IMR-90 (cell line): ENCODE measurements at regions not wholly inside any gene's neighbourhood (a gene's known extent, or its start where the extent isn't known, plus 50 kb on each side); places are given as distances from the start of the nearest gene placed in this dataset.

Experiments used
- ATAC-seq: fragments of 200-7000 bp; cut with Tn5 transposase; 2 replicates; pipeline ENCODE4 v1.9.1; 2020; ENCODE audit warnings: low read depth, mild to moderate bottlenecking, moderate library complexity
- BruUV-seq: library from RNA; stranded (reverse); fragments of 400-500 nt; replicated peaks from 2 replicates; lab custom pipeline; 2021; lab: Mats Ljungman, UMichigan
- CTCF ChIA-PET: fragments of 300-600 bp; formaldehyde crosslinking; extraction: SDS; loops from one replicate; lab custom pipeline; 2021; ENCODE audit warnings: antibody characterized with exemption; lab: Yijun Ruan, JAX
- POLR2A ChIA-PET: fragments of 300-600 bp; sonication (Branson Sonifier 250); formaldehyde crosslinking; loops from one replicate; lab custom pipeline; 2022; ENCODE audit warnings: antibody characterized with exemption; ENCODE audit not compliant: unreplicated experiment; lab: Charles Lee
- DNase-seq: peaks from one replicate; pipeline ENCODE4 v3.0.0; 2013
- H2AFZ ChIP-seq: replicated peaks from 2 replicates; pipeline ENCODE3; 2013; ENCODE audit warnings: low read length, mild to moderate bottlenecking; ENCODE audit not compliant: poor library complexity
- H2AK5ac ChIP-seq: 2 replicates; pipeline ENCODE4 v1.6.1; 2013; ENCODE audit warnings: low read depth, low read length, inconsistent platforms
- H2AK9ac ChIP-seq: replicated peaks from 2 replicates; pipeline ENCODE3; 2013; ENCODE audit warnings: mild to moderate bottlenecking, low read depth, low read length, moderate library complexity; ENCODE audit not compliant: poor library complexity
- H2BK120ac ChIP-seq: 2 replicates; pipeline ENCODE4 v1.6.1; 2013; ENCODE audit warnings: low read depth, low read length, inconsistent platforms
- H2BK15ac ChIP-seq: 3 replicates; pipeline ENCODE4 v1.6.1; 2013; ENCODE audit warnings: low read depth, low read length, inconsistent platforms
- H2BK20ac ChIP-seq: 2 replicates; pipeline ENCODE4 v1.6.1; 2013; ENCODE audit warnings: low read depth, mild to moderate bottlenecking, inconsistent platforms, low read length, moderate library complexity
- H2BK5ac ChIP-seq: 2 replicates; pipeline ENCODE4 v1.6.1; 2013; ENCODE audit warnings: mild to moderate bottlenecking, low read depth, low read length, inconsistent platforms; ENCODE audit not compliant: poor library complexity, severe bottlenecking
- H3K14ac ChIP-seq: replicated peaks from 2 replicates; pipeline ENCODE4 v1.6.1; 2013; ENCODE audit warnings: low read depth, low read length, inconsistent platforms
- H3K18ac ChIP-seq: 2 replicates; pipeline ENCODE4 v1.6.1; 2013; ENCODE audit warnings: low read depth, low read length, control low read depth
- H3K23ac ChIP-seq: 2 replicates; pipeline ENCODE4 v1.6.1; 2013; ENCODE audit warnings: low read depth, low read length, inconsistent platforms
- H3K27ac ChIP-seq: 2 replicates; pipeline ENCODE4 v1.5.1; 2013; ENCODE audit warnings: mild to moderate bottlenecking, control low read depth, low read length; ENCODE audit not compliant: insufficient read depth
- H3K27me3 ChIP-seq: 2 replicates; pipeline ENCODE4 v1.6.1; 2013; ENCODE audit warnings: low read length; ENCODE audit not compliant: control insufficient read depth, insufficient read depth
- H3K36me3 ChIP-seq: 2 replicates; pipeline ENCODE4 v1.6.1; 2013; ENCODE audit warnings: low read length, mixed read lengths; ENCODE audit not compliant: control insufficient read depth, insufficient read depth
- H3K4ac ChIP-seq: 2 replicates; pipeline ENCODE4 v1.6.1; 2013; ENCODE audit warnings: low read depth, low read length, inconsistent platforms
- H3K4me1 ChIP-seq: 2 replicates; pipeline ENCODE4 v1.6.1; 2013; ENCODE audit warnings: low read length, mixed read lengths; ENCODE audit not compliant: control insufficient read depth, insufficient read depth
- H3K4me2 ChIP-seq: 2 replicates; pipeline ENCODE4 v1.6.1; 2013; ENCODE audit warnings: low read depth, mild to moderate bottlenecking, control low read depth, low read length, moderate library complexity
- H3K4me3 ChIP-seq: 2 replicates; pipeline ENCODE4 v1.5.1; 2013; ENCODE audit warnings: low read depth, mild to moderate bottlenecking, control low read depth, low read length, moderate library complexity; ENCODE audit not compliant: insufficient read depth
- H3K56ac ChIP-seq: 2 replicates; pipeline ENCODE4 v1.6.1; 2013; ENCODE audit warnings: low read length, inconsistent platforms; ENCODE audit not compliant: insufficient read depth; ENCODE audit errors: extremely low read depth
- H3K79me1 ChIP-seq, 2 experiments: 2 replicates each; pipeline ENCODE4 v1.6.1; 2013; ENCODE audit warnings: low read length in 2 of 2, inconsistent platforms in 1 of 2, low read depth in 1 of 2
- H3K9ac ChIP-seq: 2 replicates; pipeline ENCODE4 v1.6.1; 2013; ENCODE audit warnings: low read depth, low read length, control low read depth
- H3K9me1 ChIP-seq: 2 replicates; pipeline ENCODE4 v1.6.1; 2013; ENCODE audit warnings: low read length, inconsistent platforms; ENCODE audit not compliant: insufficient read depth
- H3K9me3 ChIP-seq: 2 replicates; pipeline ENCODE4 v1.6.1; 2013; ENCODE audit warnings: low read length; ENCODE audit not compliant: control insufficient read depth, insufficient read depth
- H4K20me1 ChIP-seq: 2 replicates; pipeline ENCODE4 v1.6.1; 2013; ENCODE audit warnings: low read length, inconsistent platforms; ENCODE audit not compliant: insufficient read depth
- H4K5ac ChIP-seq: 2 replicates; pipeline ENCODE4 v1.6.1; 2013; ENCODE audit warnings: mild to moderate bottlenecking, low read depth, low read length, control low read depth
- H4K8ac ChIP-seq, 2 experiments: 2 replicates each; pipeline ENCODE4 v1.6.1; 2013; ENCODE audit warnings: low read depth in 2 of 2, low read length in 2 of 2, control low read depth in 1 of 2, inconsistent platforms in 1 of 2
- H4K91ac ChIP-seq: 2 replicates; pipeline ENCODE4 v1.6.1; 2013; ENCODE audit warnings: low read depth, low read length, inconsistent platforms; ENCODE audit not compliant: insufficient read depth
- BHLHE40 ChIP-seq: fragments of 150-350 bp; IDR thresholded peaks from 2 replicates; pipeline ENCODE4 v1.6.1; 2016; ENCODE audit warnings: mild to moderate bottlenecking, low read depth, low read length
- CEBPB ChIP-seq: IDR thresholded peaks from 2 replicates; pipeline ENCODE4 v1.6.1; 2012; ENCODE audit warnings: low read depth, low read length, improper control_type of control experiment
- CHD1 ChIP-seq: IDR thresholded peaks from 2 replicates; pipeline ENCODE4 v1.6.1; 2012; ENCODE audit warnings: low read depth, low read length, improper control_type of control experiment
- CTCF ChIP-seq: conservative IDR thresholded peaks from 2 replicates; pipeline ENCODE4 v1.5.1; 2012; ENCODE audit warnings: mild to moderate bottlenecking, low read depth, low read length, improper control_type of control experiment
- FOS ChIP-seq: fragments of 150-350 bp; IDR thresholded peaks from 2 replicates; pipeline ENCODE4 v1.6.1; 2016; ENCODE audit warnings: low read depth, low read length
- MAFK ChIP-seq: IDR thresholded peaks from 2 replicates; pipeline ENCODE4 v1.6.1; 2012; ENCODE audit warnings: low read depth, low read length, improper control_type of control experiment
- MAZ ChIP-seq: IDR thresholded peaks from 2 replicates; pipeline ENCODE4 v1.6.1; 2012; ENCODE audit warnings: low read depth, mild to moderate bottlenecking, low read length, improper control_type of control experiment, moderate library complexity, borderline replicate concordance
- MXI1 ChIP-seq: IDR thresholded peaks from 2 replicates; pipeline ENCODE4 v1.6.1; 2012; ENCODE audit warnings: low read depth, mild to moderate bottlenecking, low read length, moderate library complexity, borderline replicate concordance
- NFE2L2 ChIP-seq: fragments of 150-350 bp; IDR thresholded peaks from 2 replicates; pipeline ENCODE4 v1.6.1; 2016; ENCODE audit warnings: low read depth, mild to moderate bottlenecking, low read length
- POLR2A ChIP-seq: IDR thresholded peaks from 2 replicates; pipeline ENCODE4 v1.6.1; 2012; ENCODE audit warnings: mild to moderate bottlenecking, low read depth, low read length
- RAD21 ChIP-seq: IDR thresholded peaks from 2 replicates; pipeline ENCODE4 v1.6.1; 2012; ENCODE audit warnings: low read length, improper control_type of control experiment
- RCOR1 ChIP-seq: IDR thresholded peaks from 2 replicates; pipeline ENCODE4 v1.6.1; 2012; ENCODE audit warnings: mild to moderate bottlenecking, low read length, improper control_type of control experiment; ENCODE audit not compliant: insufficient replicate concordance
- RFX5 ChIP-seq: IDR thresholded peaks from 2 replicates; pipeline ENCODE4 v1.8.0; 2012; ENCODE audit warnings: low read depth, mild to moderate bottlenecking, low read length, moderate library complexity
- SMC3 ChIP-seq: fragments of 150-350 bp; IDR thresholded peaks from 2 replicates; pipeline ENCODE4 v1.6.1; 2016; ENCODE audit warnings: low read depth, mild to moderate bottlenecking, antibody characterized with exemption, low read length, moderate library complexity
- WGBS, 2 experiments: methylation state at CpG; one replicate each; pipeline versions ENCODE4 v1.1.5 to v1.1.7; 2013; ENCODE audit warnings: missing lambda C conversion rate in 2 of 2; ENCODE audit not compliant: insufficient read length in 1 of 2; ENCODE audit errors: extremely low coverage in 2 of 2; 5-methylcytosine and 5-hydroxymethylcytosine counted together
- dilution Hi-C: fragments of 300-500 bp; cut with HindIII; formaldehyde crosslinking; loops from one replicate; pipeline ENCODE4 v1.14.3; 2018; ENCODE audit warnings: low sequenced_read_pairs; ENCODE audit not compliant: unreplicated experiment
- in situ Hi-C: fragments of 300-500 bp; cut with MboI; formaldehyde crosslinking; loops from 3 replicates; pipeline ENCODE4 v1.14.3; 2019; ENCODE audit warnings: low sequenced_read_pairs, inconsistent platforms, mixed read lengths
- intact Hi-C: fragments of 100-400 bp; cut with micrococcal nuclease; formaldehyde crosslinking; loops from 2 replicates; pipeline ENCODE4 v1.10.0; 2022
- TF ChIP-seq, protein P1 (sequence below): fragments of 150-350 bp; IDR thresholded peaks from 2 replicates; pipeline ENCODE4 v1.6.1; 2016; ENCODE audit warnings: low read depth, mild to moderate bottlenecking, low read length, moderate library complexity, borderline replicate concordance
- TF ChIP-seq, protein P2 (sequence below): fragments of 150-350 bp; IDR thresholded peaks from 2 replicates; pipeline ENCODE4 v1.6.1; 2017; ENCODE audit warnings: mild to moderate bottlenecking, antibody characterized with exemption, low read length, low read depth

DNA sequence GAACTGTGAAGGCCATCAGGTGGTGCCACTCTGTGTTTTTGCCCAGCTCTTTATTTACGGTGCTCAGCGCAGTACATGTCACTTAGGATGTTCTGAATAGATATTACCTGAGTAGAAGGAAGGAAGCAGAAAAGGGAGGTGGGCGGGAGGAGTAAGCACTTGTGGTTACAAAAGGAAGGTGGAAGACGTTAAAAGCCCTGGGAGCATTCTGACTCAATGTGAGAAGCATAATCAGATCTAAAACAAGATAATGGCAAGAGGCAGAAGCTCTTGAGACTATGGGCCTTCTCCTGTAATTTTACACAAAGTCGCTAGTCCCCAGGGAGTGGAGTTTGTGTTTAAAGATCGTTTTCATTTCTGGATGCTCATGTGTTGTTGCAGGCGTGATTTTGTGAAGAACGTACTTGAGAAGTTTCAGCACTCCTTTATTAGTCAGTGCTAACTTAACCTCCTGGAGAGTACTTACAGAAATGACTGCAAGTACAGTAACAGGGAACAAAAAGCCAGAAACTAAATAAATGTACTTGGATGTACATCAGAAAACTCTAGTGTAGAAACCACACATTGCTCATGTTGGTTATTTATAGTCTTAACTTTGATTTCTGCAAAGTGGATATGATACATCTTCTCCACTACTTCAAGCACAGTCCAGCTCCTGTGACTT lies 1523.5 kb downstream of the AACS start:
- Histone ChIP-seq H3K4ac (no peak overlapping the region), H3K23ac (no peak overlapping the region), H3K9me1 (no peaks in the 10 kb centered on the region), H4K20me1 (no peaks in the 10 kb centered on the region), H3K9me3 (peaks cover 22% of the 10 kb centered on the region), H3K14ac (no peak overlapping the region), H3K79me1 (no peaks in the 10 kb centered on the region), H2BK120ac (no peak overlapping the region), H4K8ac (no peak overlapping the region), H2BK20ac (no peak overlapping the region), H3K4me2 (no peak overlapping the region), H2AK9ac (no peak overlapping the region), H3K27ac (no peak overlapping the region), H3K56ac (no peak overlapping the region), H2AK5ac (no peak overlapping the region), H3K4me3 (no peak overlapping the region), H3K18ac (no peak overlapping the region), H2BK5ac (no peak overlapping the region), H3K36me3 (no peaks in the 10 kb centered on the region), H2AFZ (no peak overlapping the region), H3K4me1 (no peaks in the 10 kb centered on the region), H4K5ac (no peak overlapping the region), H2BK15ac (no peak overlapping the region), H4K91ac (no peak overlapping the region), H3K27me3 (no peaks in the 10 kb centered on the region), H3K9ac (no peak overlapping the region)
- no peak for DNase-seq
- ChIA-PET POLR2A (no interaction called here), CTCF (no interaction called here)
- no TSS peak for BruUV-seq
- TF ChIP-seq POLR2A (no peak), CTCF (no peak), FOS (no peak), MXI1 (no peak), RAD21 (no peak), CHD1 (no peak), BHLHE40 (no peak), NFE2L2 (no peak), RFX5 (no peak), MAFK (no peak), SMC3 (no peak), CEBPB (no peak), RCOR1 (no peak), MAZ (no peak)
- TF ChIP-seq, protein P1, sequence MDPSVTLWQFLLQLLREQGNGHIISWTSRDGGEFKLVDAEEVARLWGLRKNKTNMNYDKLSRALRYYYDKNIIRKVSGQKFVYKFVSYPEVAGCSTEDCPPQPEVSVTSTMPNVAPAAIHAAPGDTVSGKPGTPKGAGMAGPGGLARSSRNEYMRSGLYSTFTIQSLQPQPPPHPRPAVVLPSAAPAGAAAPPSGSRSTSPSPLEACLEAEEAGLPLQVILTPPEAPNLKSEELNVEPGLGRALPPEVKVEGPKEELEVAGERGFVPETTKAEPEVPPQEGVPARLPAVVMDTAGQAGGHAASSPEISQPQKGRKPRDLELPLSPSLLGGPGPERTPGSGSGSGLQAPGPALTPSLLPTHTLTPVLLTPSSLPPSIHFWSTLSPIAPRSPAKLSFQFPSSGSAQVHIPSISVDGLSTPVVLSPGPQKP: no peak
- TF ChIP-seq, protein P2, sequence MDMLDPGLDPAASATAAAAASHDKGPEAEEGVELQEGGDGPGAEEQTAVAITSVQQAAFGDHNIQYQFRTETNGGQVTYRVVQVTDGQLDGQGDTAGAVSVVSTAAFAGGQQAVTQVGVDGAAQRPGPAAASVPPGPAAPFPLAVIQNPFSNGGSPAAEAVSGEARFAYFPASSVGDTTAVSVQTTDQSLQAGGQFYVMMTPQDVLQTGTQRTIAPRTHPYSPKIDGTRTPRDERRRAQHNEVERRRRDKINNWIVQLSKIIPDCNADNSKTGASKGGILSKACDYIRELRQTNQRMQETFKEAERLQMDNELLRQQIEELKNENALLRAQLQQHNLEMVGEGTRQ: no peak
- ATAC-seq: no peak
- 71% methylated on average over 2 of the region's 8 CpGs; no CpG with 5 or more reads in 1 of the 2 experiments for WGBS, 2 experiments
- dilution Hi-C loops (no loop called here), intact Hi-C loops (no loop called here), in situ Hi-C loops (no loop called here)
